GM12878 (cell line): ENCODE measurements at regions not wholly inside any gene's neighbourhood (a gene's known extent, or its start where the extent isn't known, plus 50 kb on each side); places are given as distances from the start of the nearest gene placed in this dataset.

Experiments used
- ATAC-seq: fragments of 200-7000 bp; cut with Tn5 transposase; 3 replicates; pipeline ENCODE4 v1.9.1; 2020; ENCODE audit warnings: mild to moderate bottlenecking, moderate library complexity
- BruUV-seq: library from RNA; stranded (reverse); fragments of 400-500 nt; replicated peaks from 2 replicates; lab custom pipeline; 2021; lab: Mats Ljungman, UMichigan
- CTCF ChIA-PET: fragments of 300-600 bp; sonication (Branson Sonifier 250); formaldehyde crosslinking; extraction: SDS; loops from one replicate; lab custom pipeline; 2021; ENCODE audit warnings: inconsistent platforms; lab: Yijun Ruan, JAX
- POLR2A ChIA-PET: fragments of 350-600 bp; formaldehyde crosslinking; extraction: SDS; loops from one replicate; lab custom pipeline; 2021; ENCODE audit warnings: inconsistent platforms; lab: Charles Lee
- RAD21 ChIA-PET: fragments of 300-600 bp; sonication (Branson Sonifier 250); formaldehyde crosslinking; loops from one replicate; lab custom pipeline; 2023; ENCODE audit warnings: antibody characterized with exemption; ENCODE audit not compliant: unreplicated experiment; lab: Charles Lee
- SMC1A ChIA-PET: fragments of 300-600 bp; sonication (Branson Sonifier 250); formaldehyde crosslinking; loops from one replicate; lab custom pipeline; 2023; ENCODE audit not compliant: unreplicated experiment, uncharacterized antibody; lab: Charles Lee
- DNase-seq: peaks from one replicate; pipeline ENCODE4 v3.0.0-alpha.2; 2011; ENCODE audit warnings: low read depth, low spot score
- FAIRE-seq: peaks from 3 replicates; lab custom pipeline; 2011; peaks lifted over from hg19 to GRCh38; lab: Jason Lieb, UNC
- H2AFZ ChIP-seq: 2 replicates; pipeline ENCODE4 v1.6.0; 2011; ENCODE audit warnings: low read depth, low read length, control low read depth; ENCODE audit not compliant: control insufficient read depth
- H3K27ac ChIP-seq: 2 replicates; pipeline ENCODE4 v1.5.1; 2011; ENCODE audit warnings: control low read depth; ENCODE audit not compliant: control insufficient read depth, insufficient read depth
- H3K27me3 ChIP-seq, 2 experiments: replicated peaks in 1 of 2; 2 replicates each; pipeline versions ENCODE4 v1.6.0 to v1.6.1; 2011; ENCODE audit warnings: low read length in 1 of 2; ENCODE audit not compliant: control insufficient read depth in 2 of 2, insufficient read depth in 2 of 2
- H3K36me3 ChIP-seq, 2 experiments: 2 replicates each; pipeline ENCODE4 v1.5.1; 2011; ENCODE audit warnings: low read length in 1 of 2; ENCODE audit not compliant: control insufficient read depth in 2 of 2, insufficient read depth in 2 of 2
- H3K4me1 ChIP-seq: 2 replicates; pipeline ENCODE4 v1.6.1; 2011; ENCODE audit warnings: mild to moderate bottlenecking, low read length, moderate library complexity, mixed read lengths; ENCODE audit not compliant: control insufficient read depth, insufficient read depth
- H3K4me2 ChIP-seq: 2 replicates; pipeline ENCODE4 v1.6.0; 2011; ENCODE audit warnings: control low read depth; ENCODE audit not compliant: control insufficient read depth, insufficient read depth
- H3K4me3 ChIP-seq: fragments of 200-600 bp; sonication (generic); 2 replicates; pipeline ENCODE4 v1.5.1; 2016
- H3K79me2 ChIP-seq: 2 replicates; pipeline ENCODE4 v1.6.0; 2011; ENCODE audit warnings: low read length; ENCODE audit not compliant: control insufficient read depth, insufficient read depth
- H3K9ac ChIP-seq: 2 replicates; pipeline ENCODE4 v1.8.0; 2011; ENCODE audit warnings: low read length, control low read depth, mixed read lengths; ENCODE audit not compliant: control insufficient read depth, insufficient read depth
- H3K9me3 ChIP-seq: replicated peaks from 3 replicates; pipeline ENCODE4 v1.5.1; 2011; ENCODE audit warnings: mild to moderate bottlenecking, low read length; ENCODE audit not compliant: control insufficient read depth, insufficient read depth
- H4K20me1 ChIP-seq: 2 replicates; pipeline ENCODE4 v1.6.0; 2011; ENCODE audit not compliant: control insufficient read depth, insufficient read depth
- DPF2 ChIP-seq: fragments of 450-650 bp; IDR thresholded peaks from 2 replicates; pipeline ENCODE4 v1.6.1; 2017; ENCODE audit warnings: mild to moderate bottlenecking
- EGR1 ChIP-seq, 2 experiments: IDR thresholded peaks; 1 replicate in 1 of 2; 2 replicates in 1 of 2; pipeline ENCODE4 v1.6.1; 2011 to 2012; ENCODE audit warnings: low read depth in 2 of 2, low read length in 2 of 2, borderline replicate concordance in 1 of 2, mild to moderate bottlenecking in 1 of 2, moderate library complexity in 1 of 2
- EZH2 ChIP-seq: IDR thresholded peaks from 2 replicates; pipeline ENCODE4 v1.6.1; 2012; ENCODE audit warnings: low read depth, mild to moderate bottlenecking, control low read depth, inconsistent platforms, low read length, borderline replicate concordance; ENCODE audit not compliant: control insufficient read depth
- GABPA ChIP-seq: IDR thresholded peaks from 2 replicates; pipeline ENCODE4 v1.6.1; 2014; ENCODE audit warnings: antibody characterized with exemption, low read depth, mild to moderate bottlenecking, inconsistent platforms
- KDM1A ChIP-seq: fragments of 200-600 bp; sonication (generic); IDR thresholded peaks from 2 replicates; pipeline ENCODE4 v1.6.1; 2016; ENCODE audit warnings: borderline replicate concordance
- NFXL1 ChIP-seq: fragments of 450-650 bp; IDR thresholded peaks from 2 replicates; pipeline ENCODE4 v1.6.1; 2017; ENCODE audit warnings: antibody characterized with exemption, mild to moderate bottlenecking, borderline replicate concordance
- NR2C1 ChIP-seq: fragments of 450-650 bp; IDR thresholded peaks from 2 replicates; pipeline ENCODE4 v1.6.1; 2017; ENCODE audit warnings: antibody characterized with exemption, mild to moderate bottlenecking, moderate library complexity
- POU2F2 ChIP-seq: IDR thresholded peaks from 3 replicates; pipeline ENCODE4 v1.6.1; 2011; ENCODE audit warnings: low read depth, mild to moderate bottlenecking, low read length, borderline replicate concordance
- RUNX3 ChIP-seq: IDR thresholded peaks from 2 replicates; pipeline ENCODE4 v1.6.1; 2012; ENCODE audit warnings: low read length, inconsistent platforms
- SPI1 ChIP-seq: IDR thresholded peaks from 2 replicates; pipeline ENCODE4 v1.6.1; 2011; ENCODE audit warnings: low read depth, mild to moderate bottlenecking, low read length, moderate library complexity, borderline replicate concordance; ENCODE audit not compliant: insufficient read depth
- ZBED1 ChIP-seq: IDR thresholded peaks from 2 replicates; pipeline ENCODE4 v1.6.1; 2016; ENCODE audit warnings: borderline replicate concordance
- WGBS: methylation state at CpG from one replicate; pipeline ENCODE4 v1.1.6; 2016; ENCODE audit warnings: low lambda C conversion rate; ENCODE audit not compliant: insufficient replicate concordance, insufficient coverage; ENCODE audit errors: missing lambda C conversion rate; 5-methylcytosine and 5-hydroxymethylcytosine counted together
- in situ Hi-C: fragments of 300-500 bp; cut with MboI; formaldehyde crosslinking; loops from 9 replicates; pipeline ENCODE4 v1.14.3; 2018; ENCODE audit warnings: mixed read lengths
- intact Hi-C: fragments of 100-400 bp; cut with micrococcal nuclease; formaldehyde crosslinking; loops from one replicate; pipeline ENCODE4 v1.14.2; 2022; ENCODE audit not compliant: unreplicated experiment
- TF ChIP-seq, protein P1 (sequence below): IDR thresholded peaks from 2 replicates; pipeline ENCODE4 v1.6.1; 2012; ENCODE audit warnings: low read depth, low read length, improper control_type of control experiment
- TF ChIP-seq, protein P2 (sequence below): fragments of 450-650 bp; IDR thresholded peaks from 2 replicates; pipeline ENCODE4 v1.6.1; 2017; ENCODE audit warnings: mild to moderate bottlenecking

DNA sequence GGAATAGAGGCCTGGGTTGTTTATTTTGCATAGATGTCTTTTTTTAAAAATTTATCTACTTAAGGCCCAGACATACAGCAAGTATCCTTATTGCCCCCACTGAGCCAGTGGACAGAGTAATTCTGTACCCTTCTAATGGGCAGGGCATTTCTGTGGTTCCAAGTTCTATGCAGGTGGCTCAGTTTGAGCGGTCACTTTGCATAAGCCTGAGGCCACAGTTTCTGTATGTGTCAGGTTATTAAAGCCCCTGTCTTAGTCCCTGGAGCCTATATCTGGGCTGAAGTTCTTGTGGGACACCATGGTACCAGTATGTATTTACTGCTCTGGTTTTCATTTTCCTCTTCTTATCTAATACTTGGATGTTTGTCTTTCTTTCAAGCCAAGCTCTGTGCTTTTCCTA, 168.8 kb downstream of the MID1IP1 start:
- RAD21 ChIA-PET: interaction anchor here (0.6 to 1.3 kb wide), 2 partner anchors 47 to 52 kb away, joined by 3 read pairs; no protein-coding TSS in a partner anchor
- intact Hi-C loops: no loop called here
- Histone ChIP-seq H3K4me2 (no peak overlapping the region), H3K9me3 (no peaks in the 10 kb centered on the region), H3K79me2 (no peaks in the 10 kb centered on the region), H3K27ac (no peak overlapping the region), H3K4me3 (no peak overlapping the region), H3K9ac (no peak overlapping the region), H3K4me1 (no peaks in the 10 kb centered on the region), H3K36me3 (no peaks in the 10 kb centered on the region), H3K27me3 (no peaks in the 10 kb centered on the region), H2AFZ (no peak overlapping the region), H4K20me1 (no peaks in the 10 kb centered on the region)
- BruUV-seq: no TSS peak
- SMC1A ChIA-PET: interaction anchor here (1.1 to 1.5 kb wide), 4 partner anchors 13 to 90 kb away, joined by 3 to 9 read pairs (median 4); no protein-coding TSS in a partner anchor
- WGBS: 0% methylated on average over 1 of the region's 1 CpG
- CTCF ChIA-PET: interaction anchor here (1.0 to 2.3 kb wide), 2 partner anchors 11 to 14 kb away, joined by 3 to 7 read pairs; no protein-coding TSS in a partner anchor
- POLR2A ChIA-PET: no interaction called here
- no peak for FAIRE-seq
- DNase-seq: no peak
- in situ Hi-C loops: loop anchor here (10.0 kb wide), 1 partner anchor 165 kb away; the partner anchor contains the start of gene MID1IP1
- no peak for TF ChIP-seq NR2C1
- TF ChIP-seq GABPA: no peak
- TF ChIP-seq POU2F2: peak; percentile 74; the same call in 1 of the 3 replicates
- TF ChIP-seq, protein P1, sequence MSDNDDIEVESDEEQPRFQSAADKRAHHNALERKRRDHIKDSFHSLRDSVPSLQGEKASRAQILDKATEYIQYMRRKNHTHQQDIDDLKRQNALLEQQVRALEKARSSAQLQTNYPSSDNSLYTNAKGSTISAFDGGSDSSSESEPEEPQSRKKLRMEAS: no peak
- peak; percentile 38 for TF ChIP-seq RUNX3
- no peak for TF ChIP-seq KDM1A
- peak; percentile 90 for ATAC-seq

DNA sequence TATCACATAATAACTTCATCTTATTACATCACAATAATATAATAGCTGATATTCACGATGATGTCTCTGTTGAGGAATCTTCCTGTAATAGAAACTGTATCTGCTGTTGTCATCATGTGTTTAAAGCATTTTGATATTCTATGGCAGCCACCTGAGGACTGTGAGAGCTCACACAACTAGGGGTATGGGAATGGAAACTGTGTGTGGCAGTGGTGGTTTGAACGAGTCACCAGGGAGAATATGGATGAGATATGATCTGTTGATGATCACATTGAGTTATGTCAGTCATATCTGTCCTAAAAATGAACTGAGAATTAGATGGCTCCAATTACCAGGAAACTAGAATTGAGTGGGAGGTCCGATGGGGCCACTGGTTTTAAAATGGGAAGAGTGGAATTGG, 169.6 kb downstream of the MID1IP1 start:
- Histone ChIP-seq H2AFZ (no peak overlapping the region), H3K36me3 (no peaks in the 10 kb centered on the region), H3K9ac (no peak overlapping the region), H4K20me1 (no peaks in the 10 kb centered on the region), H3K27ac (no peak overlapping the region), H3K79me2 (no peaks in the 10 kb centered on the region), H3K27me3 (no peaks in the 10 kb centered on the region), H3K4me1 (no peaks in the 10 kb centered on the region), H3K4me3 (no peak overlapping the region), H3K4me2 (no peak overlapping the region), H3K9me3 (no peaks in the 10 kb centered on the region)
- in situ Hi-C loops (loop anchor here (10.0 kb wide), 1 partner anchor 166 kb away; the partner anchor contains the start of gene MID1IP1), intact Hi-C loops (no loop called here)
- ChIA-PET RAD21 (no interaction called here), CTCF (interaction anchor here (1.0 kb wide), 1 partner anchor 14 kb away, joined by 3 read pairs; no protein-coding TSS in a partner anchor), SMC1A (interaction anchor here (1.1 to 1.5 kb wide), 4 partner anchors 12 to 91 kb away, joined by 3 to 9 read pairs (median 4); no protein-coding TSS in a partner anchor), POLR2A (interaction anchor here (0.8 kb wide), 1 partner anchor 12 kb away, joined by 3 read pairs; no protein-coding TSS in a partner anchor)
- ATAC-seq (no peak), FAIRE-seq (no peak), DNase-seq (no peak)
- WGBS: 28% methylated on average over 3 of the region's 3 CpGs
- no TSS peak for BruUV-seq
- TF ChIP-seq ZBED1 (no peak), EGR1 (IDR thresholded peaks at IDR 0.05; ENCODE audit: borderline replicate concordance in 1 of 2, low read depth in 2 of 2, low read length in 2 of 2) (no peak), EZH2 (no peak), SPI1 (no peak), DPF2 (no peak), NFXL1 (no peak)
- TF ChIP-seq, protein P2, sequence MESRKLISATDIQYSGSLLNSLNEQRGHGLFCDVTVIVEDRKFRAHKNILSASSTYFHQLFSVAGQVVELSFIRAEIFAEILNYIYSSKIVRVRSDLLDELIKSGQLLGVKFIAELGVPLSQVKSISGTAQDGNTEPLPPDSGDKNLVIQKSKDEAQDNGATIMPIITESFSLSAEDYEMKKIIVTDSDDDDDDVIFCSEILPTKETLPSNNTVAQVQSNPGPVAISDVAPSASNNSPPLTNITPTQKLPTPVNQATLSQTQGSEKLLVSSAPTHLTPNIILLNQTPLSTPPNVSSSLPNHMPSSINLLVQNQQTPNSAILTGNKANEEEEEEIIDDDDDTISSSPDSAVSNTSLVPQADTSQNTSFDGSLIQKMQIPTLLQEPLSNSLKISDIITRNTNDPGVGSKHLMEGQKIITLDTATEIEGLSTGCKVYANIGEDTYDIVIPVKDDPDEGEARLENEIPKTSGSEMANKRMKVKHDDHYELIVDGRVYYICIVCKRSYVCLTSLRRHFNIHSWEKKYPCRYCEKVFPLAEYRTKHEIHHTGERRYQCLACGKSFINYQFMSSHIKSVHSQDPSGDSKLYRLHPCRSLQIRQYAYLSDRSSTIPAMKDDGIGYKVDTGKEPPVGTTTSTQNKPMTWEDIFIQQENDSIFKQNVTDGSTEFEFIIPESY: no peak
